Ishikawa (cell line): ENCODE measurements at regions not wholly inside any gene's neighbourhood (a gene's known extent, or its start where the extent isn't known, plus 50 kb on each side); places are given as distances from the start of the nearest gene placed in this dataset.
A peak's percentile ranks its signal among the peaks of the same experiment; 100 is the strongest.

Source experiments
- CEBPB ChIP-seq: IDR thresholded peaks from 2 replicates; pipeline ENCODE4 v1.6.1; 2012
- CREB1 ChIP-seq: IDR thresholded peaks from 2 replicates; pipeline ENCODE4 v1.6.1; 2012; ENCODE audit warnings: low read depth
- EGR1 ChIP-seq: IDR thresholded peaks from 2 replicates; pipeline ENCODE4 v1.6.1; 2012
- EP300 ChIP-seq: IDR thresholded peaks from 2 replicates; pipeline ENCODE4 v1.6.1; 2012; ENCODE audit warnings: borderline replicate concordance
- FOXM1 ChIP-seq: IDR thresholded peaks from 2 replicates; pipeline ENCODE4 v1.6.1; 2012; ENCODE audit warnings: low read depth, borderline replicate concordance
- NFIC ChIP-seq: IDR thresholded peaks from 2 replicates; pipeline ENCODE4 v1.6.1; 2012
- RAD21 ChIP-seq: IDR thresholded peaks from 2 replicates; pipeline ENCODE4 v1.6.1; 2012; ENCODE audit warnings: low read depth
- REST ChIP-seq: IDR thresholded peaks from 2 replicates; pipeline ENCODE4 v1.6.1; 2012; ENCODE audit warnings: low read depth, mild to moderate bottlenecking
- TAF1 ChIP-seq: IDR thresholded peaks from 2 replicates; pipeline ENCODE4 v1.6.1; 2012; ENCODE audit warnings: low read depth, mild to moderate bottlenecking
- TCF12 ChIP-seq: IDR thresholded peaks from 2 replicates; pipeline ENCODE4 v1.6.1; 2012; ENCODE audit warnings: low read depth
- TEAD4 ChIP-seq: IDR thresholded peaks from 2 replicates; pipeline ENCODE4 v1.6.1; 2012
- USF1 ChIP-seq: IDR thresholded peaks from 2 replicates; pipeline ENCODE4 v1.6.1; 2012
- YY1 ChIP-seq: IDR thresholded peaks from 2 replicates; pipeline ENCODE4 v1.6.1; 2012; ENCODE audit warnings: low read depth
- ZBTB7A ChIP-seq: IDR thresholded peaks from 2 replicates; pipeline ENCODE4 v1.6.1; 2012; ENCODE audit warnings: low read depth
- TF ChIP-seq, protein P1 (sequence below): IDR thresholded peaks from 2 replicates; pipeline ENCODE4 v1.6.1; 2012

DNA sequence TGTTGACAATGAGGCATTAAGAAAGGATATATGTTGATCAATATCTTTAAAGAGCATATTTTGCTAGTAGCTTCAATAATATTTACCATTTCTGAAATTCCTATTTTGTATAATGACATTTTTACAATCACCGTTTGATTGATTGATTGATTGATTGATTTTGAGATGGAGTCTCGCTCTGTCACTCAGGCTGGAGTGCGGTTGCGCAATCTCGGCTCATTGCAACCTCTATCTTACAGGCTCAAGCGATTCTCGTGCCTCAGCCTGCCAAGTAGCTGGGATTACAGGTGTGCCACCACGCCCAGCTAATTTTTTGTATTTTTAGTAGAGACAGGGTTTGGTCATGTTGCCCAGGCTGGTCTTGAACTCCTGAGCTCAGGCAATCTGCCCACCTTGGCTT is 150.9 kb upstream of the TEX13D start:
- TF ChIP-seq CEBPB = 0 out of 2 replicates have a peak, but pooled peaks have one; percentile 23

DNA sequence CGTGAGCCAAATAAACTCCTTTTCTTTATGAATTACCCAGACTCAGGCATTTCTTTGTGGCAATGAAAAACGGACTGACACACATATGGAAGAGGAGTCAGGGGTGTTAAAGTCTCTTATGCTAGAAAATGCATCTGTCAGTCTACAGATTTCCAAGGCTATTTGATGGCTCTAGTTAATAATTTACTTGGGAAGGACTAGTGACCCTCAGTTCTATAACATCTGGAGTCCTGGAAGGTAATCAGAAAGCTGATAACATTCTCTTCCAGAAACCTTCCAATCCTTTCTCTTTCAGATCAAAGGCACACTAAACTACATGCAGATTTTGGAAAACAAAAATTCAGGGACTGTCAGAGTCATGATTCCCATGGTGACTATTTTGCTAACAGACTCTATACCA is 142.0 kb upstream of the TEX13D start:
- TF ChIP-seq YY1 (no peak), ZBTB7A (no peak), TEAD4 (no peak), TCF12 (no peak), NFIC (no peak), TAF1 (no peak), EP300 (no peak), CEBPB (no peak), EGR1 (no peak), CREB1 (no peak), FOXM1 (no peak)
- TF ChIP-seq, protein P1, sequence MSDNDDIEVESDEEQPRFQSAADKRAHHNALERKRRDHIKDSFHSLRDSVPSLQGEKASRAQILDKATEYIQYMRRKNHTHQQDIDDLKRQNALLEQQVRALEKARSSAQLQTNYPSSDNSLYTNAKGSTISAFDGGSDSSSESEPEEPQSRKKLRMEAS = no peak

DNA sequence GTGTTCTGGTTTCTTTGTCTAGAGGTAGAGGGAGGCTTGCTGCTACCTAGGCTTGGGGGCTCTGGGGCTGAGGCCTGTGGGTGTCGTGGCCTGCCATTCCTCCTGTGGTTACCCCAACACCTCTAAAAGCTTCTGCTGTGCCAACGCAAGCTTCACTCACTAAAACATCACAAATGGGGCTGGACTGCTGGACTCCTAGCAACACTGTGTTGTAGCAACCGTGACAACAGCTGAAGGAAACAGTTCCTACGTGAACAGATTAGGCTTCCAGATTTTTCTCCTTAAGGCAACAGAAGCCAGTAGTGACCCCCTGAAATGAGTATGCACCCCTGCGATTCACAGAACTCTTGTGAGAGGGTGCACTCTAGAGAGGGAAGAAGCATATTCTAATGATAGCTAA is 138.3 kb upstream of the TEX13D start:
- TF ChIP-seq YY1 = no peak

DNA sequence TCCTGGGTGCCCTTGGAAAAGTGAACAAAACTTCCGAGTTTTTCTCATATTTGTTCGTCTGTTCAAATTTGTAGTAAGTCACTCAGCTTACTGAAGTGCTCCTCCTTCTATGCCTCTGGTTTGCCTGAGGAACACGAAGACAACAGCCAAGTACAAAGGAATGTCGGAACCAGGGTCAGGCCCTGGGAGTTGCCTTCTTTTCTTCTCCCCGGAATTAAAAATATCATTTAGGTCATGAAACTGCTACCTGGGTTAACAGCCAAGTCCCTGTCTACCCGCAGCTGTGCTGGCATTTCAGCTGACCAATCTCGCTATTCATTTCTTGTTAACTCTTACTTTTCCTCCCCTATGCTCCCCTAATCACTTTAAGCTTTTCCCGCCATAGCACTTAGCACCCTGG is 137.6 kb upstream of the TEX13D start:
- TF ChIP-seq ZBTB7A = no peak
- TF ChIP-seq RAD21 = no peak
- no peak for TF ChIP-seq EP300
- TF ChIP-seq NFIC = no peak
- no peak for TF ChIP-seq REST
- TF ChIP-seq FOXM1 = no peak
- TF ChIP-seq TCF12 = no peak
- no peak for TF ChIP-seq TAF1
- TF ChIP-seq, protein P1 = no peak
- TF ChIP-seq TEAD4 = no peak
- no peak for TF ChIP-seq YY1
- TF ChIP-seq CREB1 = no peak

- TF ChIP-seq TCF12 (no peak), CREB1 (no peak), FOXM1 (no peak), TEAD4 (no peak), YY1 (no peak), TAF1 (no peak), EP300 (no peak), USF1 (no peak), RAD21 (no peak), CEBPB (no peak), ZBTB7A (no peak), NFIC (no peak), REST (no peak)
- TF ChIP-seq, protein P1 = no peak
Measured at GRCh38 chrX:124203311-124203710, 129.1 kb upstream of the TEX13D start.

GRCh38 chrX:124208660-124209059 is 123.8 kb upstream of the TEX13D start:
- TF ChIP-seq REST (no peak), EGR1 (no peak), RAD21 (no peak), ZBTB7A (no peak), CREB1 (no peak)
